G401.6 (cell line): ENCODE measurements at regions not wholly inside any gene's neighbourhood (a gene's known extent, or its start where the extent isn't known, plus 50 kb on each side); places are given as distances from the start of the nearest gene placed in this dataset.
"Not testable (repeated sequence)": the region's sequence is repeated elsewhere in the genome, so short reads cannot be mapped to it uniquely, and the experiment has no call there.

ENCODE experiments used
- FAIRE-seq: peaks from 2 replicates; lab custom pipeline; 2012; peaks lifted over from hg19 to GRCh38; lab: Jason Lieb, UNC

DNA sequence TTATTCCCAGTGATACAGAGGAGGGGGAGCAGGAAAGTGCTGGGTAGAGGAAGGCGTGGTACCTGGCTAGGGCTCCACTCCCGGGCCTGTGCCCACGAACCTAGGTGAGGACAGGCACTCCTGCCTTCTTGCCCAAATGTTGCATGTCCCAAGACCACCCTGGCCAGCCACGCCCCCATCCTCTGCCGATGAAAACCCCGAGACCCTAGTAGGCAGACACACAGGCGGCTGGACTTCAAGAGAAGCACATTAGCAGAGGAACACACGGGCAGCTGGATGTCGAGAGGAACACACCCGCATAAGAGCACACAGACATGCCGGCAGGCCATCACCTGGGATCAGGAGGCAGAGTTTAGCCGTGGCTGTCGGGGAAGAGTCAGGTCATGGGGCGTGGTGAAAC, 1386.5 kb upstream of the GOT2 start:
- no peak for FAIRE-seq

DNA sequence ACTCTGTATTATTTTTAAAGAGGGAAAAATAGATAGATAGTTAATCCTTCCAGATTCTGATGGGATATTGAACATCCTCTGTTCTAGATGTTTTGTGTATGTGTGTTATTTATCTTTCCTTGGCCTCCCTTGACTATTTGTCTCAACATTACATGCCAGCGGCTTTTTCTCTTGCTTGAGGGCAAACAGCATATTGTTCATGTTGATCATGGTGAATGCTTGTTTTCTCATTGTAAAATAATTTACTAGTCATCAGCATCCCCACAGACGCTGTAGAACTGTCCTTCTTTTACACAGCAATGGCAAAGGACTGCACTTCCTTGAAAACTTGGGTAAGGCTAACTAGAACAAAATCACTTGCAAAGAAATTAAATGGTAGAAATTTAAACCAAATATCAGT, 1376.4 kb upstream of the GOT2 start:
- no peak for FAIRE-seq

DNA sequence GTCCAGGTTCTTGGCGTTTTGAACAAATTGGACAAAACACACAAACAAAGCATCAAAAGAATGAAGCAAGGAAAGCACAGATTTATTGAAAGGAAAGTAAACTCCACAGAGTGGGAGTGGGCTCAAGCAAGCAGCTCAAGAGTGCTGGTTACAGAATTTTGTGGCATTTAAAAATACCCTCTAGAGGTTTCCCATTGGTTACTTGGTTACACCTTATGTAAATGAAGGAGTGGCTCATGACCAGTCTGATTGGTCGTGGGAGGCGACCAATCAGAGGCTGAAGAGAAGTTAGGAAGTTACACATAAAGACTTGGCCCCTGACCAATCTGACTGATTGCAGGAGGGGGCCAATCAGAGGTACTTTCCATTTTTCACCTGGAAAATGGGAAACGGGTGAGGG, 1373.8 kb upstream of the GOT2 start:
- no peak for FAIRE-seq

DNA sequence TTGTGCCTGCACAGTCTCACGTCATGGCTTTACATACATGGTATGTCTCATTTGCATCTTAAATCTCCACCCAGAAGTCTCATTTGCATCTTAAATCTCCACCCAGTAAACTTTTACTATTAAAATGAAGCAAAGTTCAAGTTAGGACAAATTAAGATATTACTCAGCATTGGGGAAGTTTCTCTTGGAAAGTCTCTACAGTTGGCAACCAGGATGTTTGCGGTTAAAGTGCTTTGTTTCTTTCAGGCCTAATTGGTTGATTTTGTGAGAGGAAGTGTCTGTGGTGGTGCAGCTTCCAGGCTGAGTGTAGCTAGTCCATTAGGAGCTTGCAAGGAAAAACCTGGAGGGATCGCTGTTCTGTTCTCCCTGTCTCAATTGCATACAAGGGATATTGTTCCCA, 1373.3 kb upstream of the GOT2 start:
- no peak for FAIRE-seq

DNA sequence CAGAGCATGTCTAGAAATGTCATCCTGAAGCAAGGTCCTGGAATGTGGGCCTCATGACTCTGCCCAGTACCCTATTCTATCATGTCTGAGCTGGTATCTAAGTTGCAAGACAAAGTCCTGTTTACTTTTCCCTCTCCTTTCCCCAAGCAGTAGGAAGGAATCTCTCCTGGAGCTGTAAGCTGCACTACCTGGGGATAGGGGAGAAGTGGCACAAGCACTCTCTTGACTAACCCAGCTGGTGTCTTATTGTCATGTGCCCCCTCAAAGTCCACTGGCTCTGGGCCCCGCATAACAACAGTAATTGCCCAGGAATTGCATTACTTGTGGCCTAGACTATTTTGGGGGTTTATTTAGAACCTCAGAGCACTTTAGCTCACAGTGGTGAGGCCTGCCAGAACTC, 1366.3 kb upstream of the GOT2 start:
- no peak for FAIRE-seq

DNA sequence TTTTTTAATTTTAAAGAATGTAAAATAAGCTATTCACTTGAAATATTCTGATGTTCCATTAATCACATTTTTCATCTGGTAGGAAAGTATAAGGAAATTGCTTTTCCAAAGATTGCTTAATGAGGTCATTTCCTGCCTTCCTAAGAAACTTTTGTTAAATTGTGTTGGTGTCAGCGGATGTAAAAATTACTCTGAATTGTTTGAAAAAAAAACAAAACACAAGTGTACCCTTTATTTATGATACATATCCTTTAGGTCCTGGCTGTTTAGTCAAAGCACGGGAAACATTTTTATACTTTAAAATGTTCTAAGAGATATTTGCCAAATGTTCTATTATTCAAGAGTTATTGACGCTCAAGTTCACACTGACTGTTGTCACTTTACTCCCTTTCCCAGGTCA, 1357.4 kb upstream of the GOT2 start:
- no peak for FAIRE-seq

DNA sequence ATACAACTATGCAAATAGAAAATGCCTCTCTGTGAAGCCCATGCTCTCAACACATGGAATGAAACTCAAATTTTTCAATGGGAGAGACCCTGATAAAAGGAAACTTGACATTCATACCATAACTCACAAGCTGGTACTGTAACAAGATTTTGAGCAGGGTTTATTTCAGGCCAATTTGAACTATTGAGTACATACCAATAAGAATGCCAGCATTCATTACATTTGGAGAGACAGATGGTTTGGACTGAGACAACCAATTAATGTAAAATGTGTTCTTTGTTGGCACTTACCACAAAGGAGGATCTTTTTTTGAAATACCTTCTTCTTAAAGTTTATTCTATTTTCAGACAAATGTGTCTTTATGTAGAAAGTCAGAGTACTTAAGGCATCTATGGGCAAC, 1357.0 kb upstream of the GOT2 start:
- FAIRE-seq: no peak

DNA sequence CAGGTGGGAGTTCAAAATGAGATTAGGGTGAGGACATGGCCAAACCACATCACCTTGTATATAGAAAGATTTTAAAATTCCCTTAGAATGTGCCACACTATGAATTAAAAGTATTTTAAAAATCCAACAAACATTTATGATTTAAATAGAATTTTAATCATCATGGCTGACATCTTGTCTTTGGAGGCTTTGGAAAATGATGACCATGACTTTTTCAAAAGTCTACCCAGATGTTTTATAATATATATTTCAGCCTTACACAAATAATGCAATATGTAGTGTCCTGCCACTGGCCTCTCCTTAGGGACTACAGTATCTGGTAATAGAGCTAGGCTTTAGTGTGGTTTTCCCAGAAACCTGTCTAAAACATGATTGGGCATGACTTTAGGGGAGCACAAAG, 1353.4 kb upstream of the GOT2 start:
- no peak for FAIRE-seq

DNA sequence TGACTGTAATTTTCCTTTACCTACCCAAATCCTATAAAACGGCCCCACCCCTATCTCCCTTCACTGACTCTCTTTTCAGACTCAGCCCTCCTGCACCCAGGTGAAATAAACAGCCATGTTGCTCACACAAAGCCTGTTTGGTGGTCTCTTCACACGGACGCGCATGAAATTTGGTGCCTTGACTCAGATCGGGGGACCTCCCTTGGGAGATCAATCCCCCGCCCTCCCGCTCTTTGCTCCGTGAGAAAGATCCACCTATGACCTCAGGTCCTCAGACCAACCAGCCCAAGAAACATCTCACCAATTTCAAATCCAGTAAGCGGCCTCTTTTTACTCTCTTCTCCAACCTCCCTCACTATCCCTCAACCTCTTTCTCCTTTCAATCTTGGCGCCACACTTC, 1344.7 kb upstream of the GOT2 start:
- FAIRE-seq: not testable (repeated sequence)

DNA sequence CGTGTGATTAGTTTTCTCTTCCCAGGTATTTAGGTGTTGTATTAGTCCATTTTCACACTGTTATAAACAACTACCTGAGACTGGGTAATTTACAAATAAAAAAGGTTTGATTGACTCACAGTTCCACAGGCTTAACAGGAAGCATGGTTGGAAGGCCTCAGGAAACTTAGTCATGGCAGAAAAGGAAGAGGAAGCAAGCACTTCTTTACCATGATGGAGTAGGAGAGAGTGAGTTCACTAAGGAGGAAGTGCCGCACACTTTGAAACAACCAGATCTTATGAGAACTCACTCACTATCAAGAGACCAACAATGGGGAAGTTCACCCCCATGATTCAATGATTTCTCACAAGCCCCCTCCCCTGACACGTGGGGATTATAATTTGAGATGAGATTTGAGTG, 1343.7 kb upstream of the GOT2 start:
- no peak for FAIRE-seq

DNA sequence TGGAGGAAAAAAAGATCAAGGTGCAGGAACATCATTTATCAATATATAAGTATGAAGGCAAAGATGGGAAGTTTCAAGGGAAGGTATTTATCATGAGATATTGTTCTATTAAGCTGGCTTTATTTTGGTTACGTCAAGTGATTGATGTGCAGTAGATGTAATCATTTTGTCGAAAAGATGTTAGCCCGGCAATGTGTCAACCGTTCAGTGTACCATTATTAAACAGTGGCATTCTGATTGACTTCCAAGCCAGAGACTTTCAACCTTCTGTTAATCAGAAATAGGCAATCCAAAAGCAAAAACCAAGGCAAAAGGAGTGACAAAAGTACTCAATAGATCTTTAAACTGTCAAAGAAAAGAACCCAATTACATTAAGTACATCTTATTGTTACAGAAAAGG, 1340.3 kb upstream of the GOT2 start:
- no peak for FAIRE-seq

DNA sequence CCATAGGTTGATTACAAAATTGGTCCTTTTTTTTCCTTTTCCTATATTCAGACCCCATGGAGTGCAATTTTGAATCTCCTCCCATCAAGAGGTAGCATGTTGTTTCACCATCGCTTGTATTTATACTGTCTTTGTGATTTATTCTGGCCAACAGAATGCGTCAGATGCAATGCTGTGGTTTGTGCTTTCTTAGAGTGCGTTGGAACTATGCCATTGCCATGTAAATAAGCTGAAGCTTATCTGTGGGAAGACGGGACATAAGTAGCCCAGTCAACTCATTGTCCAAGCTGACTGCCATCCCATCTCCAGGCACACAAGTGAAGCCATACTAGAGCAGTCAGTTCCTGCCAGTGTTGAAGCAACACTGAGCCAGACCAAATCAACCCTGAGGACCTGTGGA, 1339.3 kb upstream of the GOT2 start:
- FAIRE-seq: no peak

DNA sequence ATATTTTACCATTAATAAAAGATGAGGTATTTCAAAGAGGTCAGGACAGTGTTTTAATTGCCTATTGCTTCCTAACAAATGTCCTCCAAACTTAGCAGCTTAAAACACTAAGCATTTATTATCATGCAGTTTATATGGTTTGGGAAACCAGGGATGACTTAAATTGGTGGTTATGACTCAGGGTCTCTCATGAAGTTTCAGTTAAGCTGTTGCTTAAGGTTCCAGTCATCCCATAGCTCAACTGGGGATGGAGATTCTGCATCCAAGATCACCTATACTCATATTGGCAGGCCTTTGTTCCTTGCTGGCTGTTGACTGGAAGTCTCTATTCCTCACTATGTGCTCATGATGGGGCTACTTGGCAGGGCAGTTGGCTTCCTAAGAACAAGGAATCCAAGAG, 1329.9 kb upstream of the GOT2 start:
- no peak for FAIRE-seq

DNA sequence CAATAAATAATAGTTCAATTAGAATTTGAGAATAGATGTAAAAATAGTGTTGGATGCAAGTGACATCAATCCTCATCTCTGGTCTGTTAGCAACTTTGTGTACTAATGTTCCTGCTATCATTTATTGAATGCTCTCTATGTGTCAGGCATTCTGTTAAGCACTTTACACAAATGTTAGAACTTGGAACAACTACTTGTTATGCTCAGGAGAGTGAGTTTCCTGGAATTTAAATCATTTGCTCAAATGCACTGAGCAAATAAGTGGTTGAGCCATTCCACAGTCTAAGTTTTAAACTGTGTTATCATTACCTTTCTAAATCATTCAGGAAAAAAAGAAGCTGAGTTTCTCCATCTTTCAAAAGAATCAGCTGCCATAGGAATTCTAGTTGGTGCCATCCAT, 1327.3 kb upstream of the GOT2 start:
- no peak for FAIRE-seq

DNA sequence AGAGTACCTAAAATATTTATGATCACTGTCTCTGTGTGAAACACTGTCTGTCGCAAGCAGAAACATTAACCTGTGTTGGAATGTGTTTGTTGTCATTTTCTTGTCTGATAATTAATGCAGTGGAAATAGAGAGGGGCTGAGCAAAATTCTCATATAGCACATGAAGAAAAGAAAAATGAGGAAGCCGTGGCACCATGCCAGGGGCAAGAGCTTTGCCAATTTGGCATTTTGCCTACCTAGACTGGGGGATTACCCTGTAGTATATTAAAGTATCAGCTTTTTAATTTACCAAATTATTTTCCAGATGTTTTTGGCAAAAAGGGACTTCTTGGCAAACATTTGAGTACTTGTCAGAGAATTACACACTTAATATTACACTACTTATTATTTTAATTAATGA, 1326.6 kb upstream of the GOT2 start:
- no peak for FAIRE-seq

DNA sequence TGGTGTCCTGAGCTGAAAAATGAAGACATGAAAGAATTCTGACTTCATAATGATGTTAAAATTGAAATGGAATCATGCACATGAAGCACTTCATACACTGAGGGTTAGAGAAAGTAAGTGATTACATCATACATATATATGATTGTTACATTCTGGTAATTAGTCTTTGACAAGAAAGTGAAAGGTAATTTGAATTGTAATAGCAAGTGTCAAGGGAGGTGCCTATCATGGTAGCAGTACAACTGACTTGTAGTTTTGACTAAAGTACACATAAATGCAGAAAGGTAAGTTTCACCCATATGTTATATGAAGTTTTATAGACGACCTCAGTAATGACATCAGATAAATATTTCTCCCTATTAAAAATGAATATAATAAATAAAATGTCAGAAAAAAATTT, 1325.0 kb upstream of the GOT2 start:
- no peak for FAIRE-seq

DNA sequence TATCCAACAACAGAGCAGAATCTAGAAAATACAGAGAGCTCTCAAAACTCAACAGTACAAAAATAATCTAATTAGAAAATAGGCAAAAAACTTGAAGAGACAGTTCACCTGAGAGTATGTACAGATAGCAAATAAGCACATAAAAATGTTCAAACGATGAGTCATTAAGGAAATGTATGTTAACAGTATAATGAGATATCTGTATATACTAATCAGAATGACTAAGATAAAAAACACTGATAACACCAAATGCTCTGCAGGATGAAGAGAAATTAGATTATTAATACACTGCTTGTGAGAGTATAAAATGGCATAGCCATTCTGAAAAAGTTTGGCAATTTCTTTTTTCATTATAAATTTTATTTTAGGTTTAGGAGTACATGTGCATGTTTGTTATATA, 1307.6 kb upstream of the GOT2 start:
- no peak for FAIRE-seq

DNA sequence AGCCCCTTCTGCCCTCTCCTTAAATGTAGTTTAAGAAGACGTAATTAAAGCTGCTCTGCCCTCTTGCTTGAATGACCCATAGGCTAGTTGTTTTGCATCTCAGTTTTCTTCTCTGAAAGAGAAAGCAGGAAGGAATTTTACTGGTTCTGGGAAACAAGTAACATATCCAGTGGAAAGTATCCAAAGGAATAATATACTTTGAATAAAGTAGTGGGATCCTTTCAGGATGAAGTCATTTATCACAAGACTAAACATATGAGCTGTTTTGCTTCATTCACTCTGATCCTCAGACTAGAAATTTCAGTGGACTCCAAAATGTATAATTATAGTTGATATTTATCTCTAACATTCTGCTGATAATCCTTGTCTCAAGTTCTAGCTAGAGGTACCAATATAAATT, 1297.6 kb upstream of the GOT2 start:
- FAIRE-seq: no peak

DNA sequence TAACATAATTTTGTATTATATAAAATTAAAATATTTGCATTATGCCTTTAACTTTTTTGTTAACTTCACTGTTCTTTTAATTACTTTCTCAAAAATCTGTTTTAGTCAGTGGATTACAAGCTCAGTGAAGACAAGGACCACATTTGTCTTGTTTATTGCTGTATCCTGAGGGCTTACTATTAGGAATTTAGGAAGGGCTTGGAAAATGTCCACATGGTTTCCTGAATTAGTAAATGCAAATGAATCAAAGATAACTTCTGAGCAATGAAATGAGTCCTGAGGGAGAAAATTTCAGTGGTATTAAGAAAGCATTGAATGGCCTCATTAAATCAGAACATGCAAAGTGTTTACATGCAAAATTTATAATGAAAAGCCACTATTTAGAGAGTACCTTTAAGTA, 1293.2 kb upstream of the GOT2 start:
- no peak for FAIRE-seq

DNA sequence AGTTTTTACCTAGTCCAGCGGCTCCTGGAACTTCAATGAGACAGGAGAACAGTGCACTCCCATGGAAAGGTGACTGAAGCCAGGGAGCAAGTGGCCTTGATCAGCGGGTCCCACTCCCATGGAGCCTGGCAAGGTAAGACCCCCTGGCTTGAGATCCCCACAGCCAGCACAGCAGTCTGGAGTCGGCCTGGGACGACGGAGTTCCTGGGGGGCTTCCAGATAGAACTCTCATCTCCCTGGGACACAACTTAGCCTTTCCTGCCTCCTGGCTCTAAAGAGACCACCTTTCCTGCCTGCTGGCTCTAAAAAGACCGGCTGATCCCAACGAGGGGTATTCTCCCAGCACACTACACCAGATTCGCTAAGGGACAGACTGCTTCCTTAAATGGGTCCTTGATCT, 1279.0 kb upstream of the GOT2 start:
- FAIRE-seq: no peak

DNA sequence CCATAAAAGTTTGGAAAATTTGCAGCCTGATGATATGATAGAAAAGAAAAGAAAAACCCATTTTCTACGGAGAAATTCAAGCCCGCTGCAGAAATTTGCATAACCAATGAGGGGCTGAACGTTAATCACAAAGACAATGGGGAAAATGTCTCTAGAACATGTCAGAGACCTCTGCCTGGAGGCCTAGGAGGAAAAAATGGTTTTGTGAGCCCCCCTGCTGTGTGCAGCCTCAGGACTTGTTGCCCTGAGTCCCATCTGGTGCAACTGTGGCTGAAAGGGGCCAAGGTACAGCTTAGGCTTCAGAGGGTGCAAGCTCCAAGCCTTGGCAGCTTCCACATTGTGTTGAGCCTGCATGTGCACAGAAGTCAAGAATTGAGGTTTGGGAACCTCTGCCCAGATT, 1267.4 kb upstream of the GOT2 start:
- FAIRE-seq: no peak

DNA sequence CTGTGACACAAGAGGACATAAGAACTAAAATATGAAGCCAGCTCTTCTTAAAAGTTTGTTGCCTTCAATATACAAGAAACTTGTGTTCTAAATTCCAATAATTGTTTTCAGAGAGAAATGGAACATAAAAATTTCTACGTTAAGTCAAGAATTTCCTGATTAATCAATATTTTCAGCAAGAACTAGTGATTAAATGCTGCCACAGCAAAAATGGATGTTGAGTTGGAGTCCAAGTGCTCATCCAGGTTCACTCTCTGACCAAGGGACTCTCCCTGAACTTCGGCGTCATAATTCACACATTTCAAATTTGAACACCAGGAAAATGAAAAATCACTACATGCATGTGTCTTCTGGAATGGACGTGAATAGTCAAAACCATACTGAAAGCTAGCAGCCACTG, 1263.6 kb upstream of the GOT2 start:
- no peak for FAIRE-seq

DNA sequence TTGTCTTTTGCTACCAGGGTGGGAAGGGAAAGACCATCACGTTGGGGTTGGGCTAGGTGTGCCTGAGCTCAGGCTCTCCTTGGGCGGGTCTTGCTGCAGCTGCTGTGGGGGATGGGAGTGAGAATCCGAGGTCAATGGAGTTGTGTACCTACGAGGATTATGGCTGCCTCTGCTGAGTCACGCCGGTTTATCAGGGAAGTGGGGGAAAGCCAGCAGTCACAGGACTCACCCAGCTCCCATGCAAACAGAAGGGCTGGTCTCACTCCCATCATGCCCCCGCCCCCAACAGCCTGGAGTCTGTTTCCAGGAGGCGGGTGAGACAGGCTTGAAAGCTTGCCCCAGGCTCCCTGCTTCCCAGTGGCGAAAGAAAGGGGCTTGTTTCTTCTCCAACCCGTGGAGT, 1259.0 kb upstream of the GOT2 start:
- FAIRE-seq: no peak

DNA sequence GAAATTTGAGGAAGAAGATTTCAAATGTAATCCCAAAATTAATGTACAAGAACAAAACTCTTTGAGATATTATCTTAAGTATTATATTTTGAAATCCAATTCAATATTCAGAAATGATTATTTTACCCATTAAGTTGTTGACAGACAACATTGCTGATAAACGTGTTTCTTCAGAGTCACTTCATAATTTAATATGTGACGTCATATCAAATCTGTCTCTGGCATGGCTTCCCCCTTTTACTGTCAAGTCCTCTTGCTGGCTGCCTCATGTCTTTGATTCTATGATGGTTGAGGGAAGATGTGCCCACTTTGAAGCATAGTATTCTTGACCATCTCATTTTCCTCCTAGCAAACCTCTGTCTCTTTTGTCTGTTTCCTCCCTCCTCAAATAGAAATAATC, 1257.1 kb upstream of the GOT2 start:
- FAIRE-seq: no peak

DNA sequence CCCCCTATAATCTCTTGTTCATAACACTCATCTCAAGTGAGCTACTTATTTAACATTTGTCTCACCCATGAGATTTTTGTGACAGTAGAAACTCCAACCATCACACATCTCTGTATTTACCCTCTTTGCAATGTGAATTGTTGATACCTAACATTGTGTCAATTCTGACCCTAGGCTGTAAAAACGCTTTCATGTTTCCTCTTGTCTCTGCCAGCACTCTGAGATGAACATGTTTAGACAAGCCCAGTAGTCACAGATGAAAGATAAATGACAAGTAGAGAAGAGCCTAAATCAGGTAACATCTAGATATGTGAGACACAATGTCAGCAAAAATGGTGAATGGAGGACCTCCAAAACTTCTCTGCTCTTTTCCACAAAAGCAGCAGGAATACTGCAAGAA, 1254.5 kb upstream of the GOT2 start:
- FAIRE-seq: no peak

DNA sequence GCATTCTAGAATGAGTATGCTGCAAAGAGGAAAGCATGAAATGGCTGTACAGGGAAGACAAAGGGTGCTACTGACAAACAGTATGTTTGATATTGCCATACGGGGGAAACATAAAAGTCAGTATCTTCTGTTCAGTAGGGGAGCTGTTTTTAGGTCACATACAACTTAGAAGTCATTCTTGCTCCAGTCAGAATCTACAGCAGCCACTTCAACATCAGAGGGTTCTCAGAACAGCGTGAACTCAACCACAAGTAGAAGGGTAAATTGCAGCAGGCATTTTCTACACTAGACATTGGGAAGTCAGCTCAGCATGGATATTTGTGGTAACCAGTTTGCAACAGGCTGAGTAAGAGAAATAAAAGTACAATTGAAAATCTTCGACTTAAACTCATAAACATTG, 1241.8 kb upstream of the GOT2 start:
- FAIRE-seq: no peak
